Liver (tissue), 3 donors: ENCODE measurements at regions not wholly inside any gene's neighbourhood (a gene's known extent, or its start where the extent isn't known, plus 50 kb on each side); places are given as distances from the start of the nearest gene placed in this dataset.

ENCODE experiments used
- CTCF ChIP-seq: fragments of 150-350 bp; IDR thresholded peaks from 2 replicates; pipeline ENCODE4 v1.5.1; 2017; ENCODE audit warnings: improper control_type of control experiment, low read depth, low read length; ENCODE audit not compliant: missing input control
- EGR1 ChIP-seq, 2 donors: IDR thresholded peaks; 2 replicates each; pipeline ENCODE4 v1.6.1; 2016 to 2018; ENCODE audit warnings: antibody characterized with exemption in 2 of 2, low read depth in 2 of 2
- MAX ChIP-seq: IDR thresholded peaks from 2 replicates; pipeline ENCODE4 v1.6.1; 2016; ENCODE audit warnings: antibody characterized with exemption
- RXRA ChIP-seq, 2 donors: IDR thresholded peaks; 2 replicates each; pipeline ENCODE4 v1.6.1; 2017 to 2018; ENCODE audit warnings: antibody characterized with exemption in 2 of 2, mild to moderate bottlenecking in 1 of 2
- TAF1 ChIP-seq: conservative IDR thresholded peaks from 2 replicates; pipeline ENCODE4 v1.6.1; 2016; ENCODE audit warnings: antibody characterized with exemption, mild to moderate bottlenecking
- ZBTB33 ChIP-seq: IDR thresholded peaks from 2 replicates; pipeline ENCODE4 v1.6.1; 2016; ENCODE audit warnings: antibody characterized with exemption
- TF ChIP-seq, protein P1 (sequence below): IDR thresholded peaks from 2 replicates; pipeline ENCODE4 v1.6.1; 2016; ENCODE audit warnings: antibody characterized with exemption, mild to moderate bottlenecking
- donor health status: healthy.
- donor health status: healthy.

DNA sequence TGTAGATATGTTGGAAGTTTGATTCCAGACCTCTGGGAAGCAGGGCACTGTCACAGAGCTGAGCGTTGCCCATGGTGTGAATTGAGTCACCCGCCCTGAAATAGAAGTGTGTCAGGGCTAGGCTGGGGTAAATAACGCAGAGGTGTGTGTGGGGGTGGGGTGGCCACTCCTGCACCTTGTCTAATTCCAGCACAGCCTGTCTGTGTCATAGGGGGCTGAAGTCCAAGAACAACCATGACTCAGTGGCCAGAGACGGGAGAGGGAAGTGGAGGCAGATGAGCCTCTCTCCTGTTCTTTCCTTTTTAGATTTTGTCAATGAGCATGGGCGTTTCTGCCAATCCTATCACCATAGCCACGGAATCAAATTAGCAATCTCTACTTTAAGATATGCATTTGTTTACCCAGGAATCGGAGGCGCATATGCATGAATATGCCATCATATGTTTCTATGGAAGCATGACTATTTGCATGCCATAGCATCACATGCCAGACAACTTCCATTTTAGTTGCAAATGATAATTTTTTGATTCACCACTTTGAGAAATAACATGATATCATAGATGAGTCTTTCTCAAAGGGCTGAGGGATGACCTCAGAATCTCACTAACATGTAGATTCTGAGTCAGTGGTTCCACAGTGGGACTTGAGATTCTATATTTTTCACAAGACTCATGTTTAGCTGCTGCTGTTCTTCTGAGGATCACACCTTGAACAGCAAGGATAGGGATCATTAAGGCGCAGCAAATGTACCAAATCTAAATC is 852.9 kb downstream of the DCDC2C start:
- TF ChIP-seq CTCF (no peak), EGR1 (IDR thresholded peaks at IDR 0.05; ENCODE audit: low read depth in 2 of 2) (no peak), ZBTB33 (no peak), TAF1 (no peak), RXRA (IDR thresholded peaks at IDR 0.05) (no peak), MAX (no peak)
- TF ChIP-seq, protein P1, sequence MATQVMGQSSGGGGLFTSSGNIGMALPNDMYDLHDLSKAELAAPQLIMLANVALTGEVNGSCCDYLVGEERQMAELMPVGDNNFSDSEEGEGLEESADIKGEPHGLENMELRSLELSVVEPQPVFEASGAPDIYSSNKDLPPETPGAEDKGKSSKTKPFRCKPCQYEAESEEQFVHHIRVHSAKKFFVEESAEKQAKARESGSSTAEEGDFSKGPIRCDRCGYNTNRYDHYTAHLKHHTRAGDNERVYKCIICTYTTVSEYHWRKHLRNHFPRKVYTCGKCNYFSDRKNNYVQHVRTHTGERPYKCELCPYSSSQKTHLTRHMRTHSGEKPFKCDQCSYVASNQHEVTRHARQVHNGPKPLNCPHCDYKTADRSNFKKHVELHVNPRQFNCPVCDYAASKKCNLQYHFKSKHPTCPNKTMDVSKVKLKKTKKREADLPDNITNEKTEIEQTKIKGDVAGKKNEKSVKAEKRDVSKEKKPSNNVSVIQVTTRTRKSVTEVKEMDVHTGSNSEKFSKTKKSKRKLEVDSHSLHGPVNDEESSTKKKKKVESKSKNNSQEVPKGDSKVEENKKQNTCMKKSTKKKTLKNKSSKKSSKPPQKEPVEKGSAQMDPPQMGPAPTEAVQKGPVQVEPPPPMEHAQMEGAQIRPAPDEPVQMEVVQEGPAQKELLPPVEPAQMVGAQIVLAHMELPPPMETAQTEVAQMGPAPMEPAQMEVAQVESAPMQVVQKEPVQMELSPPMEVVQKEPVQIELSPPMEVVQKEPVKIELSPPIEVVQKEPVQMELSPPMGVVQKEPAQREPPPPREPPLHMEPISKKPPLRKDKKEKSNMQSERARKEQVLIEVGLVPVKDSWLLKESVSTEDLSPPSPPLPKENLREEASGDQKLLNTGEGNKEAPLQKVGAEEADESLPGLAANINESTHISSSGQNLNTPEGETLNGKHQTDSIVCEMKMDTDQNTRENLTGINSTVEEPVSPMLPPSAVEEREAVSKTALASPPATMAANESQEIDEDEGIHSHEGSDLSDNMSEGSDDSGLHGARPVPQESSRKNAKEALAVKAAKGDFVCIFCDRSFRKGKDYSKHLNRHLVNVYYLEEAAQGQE: no peak
